GM12873 (cell line): ENCODE measurements at regions not wholly inside any gene's neighbourhood (a gene's known extent, or its start where the extent isn't known, plus 50 kb on each side); places are given as distances from the start of the nearest gene placed in this dataset.

Experiments
- TF ChIP-seq, protein P1 (sequence below): IDR thresholded peaks from 2 replicates; pipeline ENCODE4 v1.5.1; 2012; ENCODE audit warnings: low read depth, mild to moderate bottlenecking, moderate library complexity, low read length, control low read depth; ENCODE audit not compliant: insufficient read depth; ENCODE audit errors: missing control alignments

DNA sequence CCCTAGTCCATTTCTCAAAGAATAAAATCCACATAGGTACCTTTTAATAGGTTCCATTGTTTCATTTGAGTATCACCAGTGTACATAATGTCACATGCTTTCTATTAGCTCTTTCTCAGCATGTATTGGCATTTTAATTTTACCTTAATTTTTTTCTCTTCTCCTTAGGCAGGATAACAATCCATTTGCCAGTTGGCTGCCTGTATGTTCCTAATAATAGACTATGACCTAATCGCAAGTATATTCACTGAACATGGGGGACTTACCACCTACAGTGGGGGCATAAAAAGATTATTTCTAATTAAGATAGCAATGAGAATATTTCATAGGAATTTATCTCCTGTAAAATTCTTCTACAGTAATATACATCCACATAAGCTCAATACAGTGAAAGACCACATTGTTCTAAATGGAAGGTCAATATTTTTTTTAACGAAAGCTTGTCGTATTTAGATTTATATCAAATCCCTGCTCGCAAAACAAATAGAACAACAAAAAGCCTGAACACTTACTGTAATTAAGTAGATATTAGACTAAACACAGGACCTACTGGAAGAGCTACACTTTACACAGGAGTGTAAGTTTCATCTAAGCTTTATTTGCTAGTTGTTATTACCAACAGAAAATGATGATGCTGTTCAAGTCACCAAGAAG is 76.4 kb downstream of the OGFRL1 start:
- TF ChIP-seq, protein P1, sequence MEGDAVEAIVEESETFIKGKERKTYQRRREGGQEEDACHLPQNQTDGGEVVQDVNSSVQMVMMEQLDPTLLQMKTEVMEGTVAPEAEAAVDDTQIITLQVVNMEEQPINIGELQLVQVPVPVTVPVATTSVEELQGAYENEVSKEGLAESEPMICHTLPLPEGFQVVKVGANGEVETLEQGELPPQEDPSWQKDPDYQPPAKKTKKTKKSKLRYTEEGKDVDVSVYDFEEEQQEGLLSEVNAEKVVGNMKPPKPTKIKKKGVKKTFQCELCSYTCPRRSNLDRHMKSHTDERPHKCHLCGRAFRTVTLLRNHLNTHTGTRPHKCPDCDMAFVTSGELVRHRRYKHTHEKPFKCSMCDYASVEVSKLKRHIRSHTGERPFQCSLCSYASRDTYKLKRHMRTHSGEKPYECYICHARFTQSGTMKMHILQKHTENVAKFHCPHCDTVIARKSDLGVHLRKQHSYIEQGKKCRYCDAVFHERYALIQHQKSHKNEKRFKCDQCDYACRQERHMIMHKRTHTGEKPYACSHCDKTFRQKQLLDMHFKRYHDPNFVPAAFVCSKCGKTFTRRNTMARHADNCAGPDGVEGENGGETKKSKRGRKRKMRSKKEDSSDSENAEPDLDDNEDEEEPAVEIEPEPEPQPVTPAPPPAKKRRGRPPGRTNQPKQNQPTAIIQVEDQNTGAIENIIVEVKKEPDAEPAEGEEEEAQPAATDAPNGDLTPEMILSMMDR: no peak

DNA sequence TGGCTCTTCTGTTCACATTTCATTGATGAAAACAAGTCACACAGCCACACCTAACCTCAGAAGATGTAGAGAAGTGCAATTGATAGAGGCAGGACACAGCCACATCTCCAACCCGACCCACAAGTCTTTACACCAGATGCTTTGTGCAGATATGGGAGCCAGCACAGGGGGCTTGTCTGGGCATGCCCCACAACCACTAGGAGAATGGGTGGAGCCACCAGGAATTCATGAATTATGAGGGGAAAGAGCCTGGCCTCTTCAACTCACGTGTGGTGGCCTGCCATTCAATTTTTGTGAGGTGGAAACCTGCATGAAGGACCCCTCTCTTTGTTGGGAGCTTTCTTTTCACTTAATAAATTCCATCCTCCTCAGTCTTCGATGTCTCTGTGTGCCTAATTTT is 79.1 kb downstream of the OGFRL1 start:
- TF ChIP-seq, protein P1: no peak

DNA sequence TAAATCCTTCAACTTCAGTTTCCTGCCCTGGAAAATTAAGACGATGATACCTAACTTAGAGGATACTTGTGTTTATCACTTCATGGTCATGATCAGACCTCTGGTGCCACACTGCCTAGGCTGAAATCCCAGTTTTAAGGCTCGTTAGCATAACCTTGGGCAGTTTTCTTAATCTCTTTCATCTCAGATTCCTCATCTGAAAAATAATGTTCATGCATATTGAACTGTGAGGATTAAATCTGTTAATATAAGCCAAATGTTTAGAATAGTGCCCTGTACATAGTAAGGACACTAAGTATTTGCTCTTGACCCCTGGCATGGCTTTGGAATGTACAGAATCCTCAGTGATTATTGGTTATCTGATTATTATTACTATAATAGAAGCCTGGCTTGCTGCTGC is 79.7 kb downstream of the OGFRL1 start:
- TF ChIP-seq, protein P1: no peak

DNA sequence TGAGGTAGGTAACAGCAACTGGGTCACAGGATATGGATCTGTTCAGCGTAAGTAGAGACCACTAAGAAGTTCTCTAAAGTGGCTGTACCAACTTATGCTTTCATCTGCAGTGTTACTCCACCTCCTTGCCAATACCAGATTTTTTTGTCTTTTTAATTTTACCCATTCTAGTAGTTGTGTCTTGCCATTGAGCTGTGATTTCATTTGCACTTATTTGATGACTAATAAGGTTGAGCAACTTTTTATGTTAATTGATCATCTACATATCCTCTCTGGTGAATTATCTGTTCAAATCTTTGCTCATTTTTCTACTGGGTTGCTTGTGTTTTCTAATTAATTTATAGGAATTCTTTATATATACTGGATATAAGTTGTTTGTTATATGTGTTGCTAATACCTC is 82.9 kb downstream of the OGFRL1 start:
- TF ChIP-seq, protein P1: no peak

DNA sequence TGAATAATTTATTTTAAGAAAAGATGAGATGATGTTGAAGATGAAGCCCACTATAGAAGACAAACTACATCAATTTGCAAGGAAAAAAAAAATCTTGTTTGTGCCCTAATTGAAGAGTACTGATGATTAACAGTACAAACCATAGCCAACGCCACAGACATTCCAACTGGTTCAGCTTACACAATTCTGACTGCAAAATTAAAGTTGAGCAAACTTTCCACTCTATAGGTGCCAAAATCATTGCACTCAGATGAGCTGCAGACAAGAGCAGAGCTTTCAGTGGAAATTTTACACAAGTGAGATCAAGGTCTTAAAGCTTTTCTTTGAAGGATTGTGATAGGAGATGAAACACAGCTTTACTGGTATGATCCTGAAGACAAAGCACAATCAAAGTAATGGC is 85.3 kb downstream of the OGFRL1 start:
- TF ChIP-seq, protein P1: no peak

DNA sequence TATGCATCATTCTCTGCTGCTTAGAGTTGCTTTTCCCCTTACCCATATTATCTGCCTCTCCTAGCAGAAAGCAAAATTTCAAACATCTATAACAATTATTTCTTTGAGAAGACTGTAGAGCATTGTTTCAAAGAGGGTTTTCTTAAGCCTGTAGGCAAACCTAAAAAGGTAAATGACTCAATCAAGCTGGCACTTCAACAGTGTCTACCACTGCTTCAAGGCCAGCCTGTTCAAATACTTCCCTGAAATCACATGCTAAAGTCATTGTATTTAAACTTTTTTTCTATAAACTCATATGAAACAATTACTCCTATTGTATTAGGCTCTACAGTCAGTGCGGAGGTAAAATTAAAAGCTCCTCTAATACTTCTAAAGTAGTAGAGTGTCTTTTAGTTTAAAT is 87.1 kb downstream of the OGFRL1 start:
- TF ChIP-seq, protein P1: no peak

DNA sequence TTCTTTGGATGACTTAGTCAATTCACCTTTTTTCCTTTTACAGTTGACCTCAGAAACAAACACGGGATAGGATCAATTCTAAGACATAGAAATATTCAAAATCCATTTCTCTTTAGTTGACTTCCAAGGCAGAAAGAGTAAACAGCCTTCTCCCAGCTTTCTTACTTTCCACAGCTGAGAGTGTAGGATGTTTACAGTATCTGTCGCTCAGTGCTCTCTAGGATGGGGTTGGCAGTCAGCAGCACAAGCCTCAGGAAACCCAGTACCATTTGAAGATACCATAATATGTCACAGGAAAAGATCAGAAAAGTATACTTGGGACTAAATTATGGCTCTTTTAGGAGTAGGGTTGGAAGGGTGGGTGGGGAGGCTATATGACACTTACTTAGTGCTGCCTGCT is 88.2 kb downstream of the OGFRL1 start:
- TF ChIP-seq, protein P1: no peak
